ENCODE measurements at regions not wholly inside any gene's neighbourhood (a gene's known extent, or its start where the extent isn't known, plus 50 kb on each side); places are given as distances from the start of the nearest gene placed in this dataset.

GRCh38 chr18:56146565-56146964 lies 491.8 kb downstream of the TXNL1 start:
- H3K4me1 ChIP-seq (replicated peaks in 1 of 4; ENCODE audit: control insufficient read depth in 3 of 4, insufficient read depth in 4 of 4, low read length in 3 of 4), result 0 out of 7 replicates have a peak, but pooled peaks cover 0 to 3% (median 0%) of the 10 kb centered on the region in 4 experiments
- no peak overlapping the region for H3K4me3 ChIP-seq (ENCODE audit: extremely low read depth in 1 of 4, insufficient read depth in 2 of 4, low read depth in 3 of 4, low read length in 4 of 4)
- DNase-seq (ENCODE audit: low read depth in 1 of 2, low spot score in 2 of 2), result no peak
- H3K23me2 ChIP-seq (ENCODE audit: low read depth, low read length), result no peaks in the 10 kb centered on the region
- CTCF ChIA-PET (ENCODE audit: partially characterized antibody), result interaction anchor here (1.0 to 1.4 kb wide), 3 partner anchors 13 to 154 kb away, joined by 3 read pairs; no protein-coding TSS in a partner anchor
- WGBS, 2 experiments (ENCODE audit: extremely low coverage in 1 of 2, insufficient coverage in 1 of 2, insufficient read length in 1 of 2, insufficient replicate concordance in 2 of 2, low coverage in 1 of 2, low lambda C conversion rate in 2 of 2, missing lambda C conversion rate in 1 of 2), result 96% methylated on average over 1 of the region's 1 CpG; no CpG with 5 or more reads in 1 of the 2 experiments
- no peaks in the 10 kb centered on the region for H3K9me3 ChIP-seq (ENCODE audit: insufficient read depth in 2 of 2, low read depth in 1 of 2, low read length in 1 of 2)
- H3K56ac ChIP-seq (replicated peaks; ENCODE audit: insufficient read length, low read depth, low read length), result no peak overlapping the region
- no peak for FAIRE-seq
- POLR2A ChIA-PET (ENCODE audit: partially characterized antibody), result no interaction called here
- no peaks in the 10 kb centered on the region for H3K27me3 ChIP-seq (replicated peaks in 1 of 4; ENCODE audit: control insufficient read depth in 3 of 4, extremely low read depth in 1 of 4, insufficient read depth in 3 of 4, low read length in 3 of 4)
- H3K4ac ChIP-seq (replicated peaks; ENCODE audit: insufficient read length, low read depth, low read length), result no peak overlapping the region
- no peaks in the 10 kb centered on the region for H4K20me1 ChIP-seq (replicated peaks in 1 of 2; ENCODE audit: control insufficient read depth in 1 of 2, insufficient read depth in 2 of 2, low read length in 2 of 2)
- H3K14ac ChIP-seq (ENCODE audit: insufficient read length), result no peak overlapping the region
- no peak overlapping the region for H2BK120ac ChIP-seq (replicated peaks; ENCODE audit: low read depth, low read length)
- no peak overlapping the region for H4K8ac ChIP-seq (ENCODE audit: extremely low read depth, insufficient read depth, low read length)
- H3K23ac ChIP-seq (ENCODE audit: insufficient read length), result no peak overlapping the region
- no peak overlapping the region for H3K4me2 ChIP-seq (ENCODE audit: insufficient read depth in 1 of 2, low read depth in 2 of 2, low read length in 2 of 2)
- TF ChIP-seq CREB1 (IDR thresholded peaks at IDR 0.05), result no peak
- no peak for TF ChIP-seq ATF3 (IDR thresholded peaks at IDR 0.05; ENCODE audit: insufficient read depth, low read depth, low read length)
- no peak for TF ChIP-seq GABPA (IDR thresholded peaks at IDR 0.05; ENCODE audit: borderline replicate concordance, insufficient read depth, low read length)
- no peak for TF ChIP-seq EZH2 (IDR thresholded peaks at IDR 0.05; ENCODE audit: low read depth, low read length, severe bottlenecking)
- TF ChIP-seq PHF8 (conservative IDR thresholded peaks at IDR 0.05; ENCODE audit: low read depth, low read length), result no peak
- TF ChIP-seq USF2 (IDR thresholded peaks at IDR 0.05; ENCODE audit: low read length), result no peak
- no peak for TF ChIP-seq CTBP2 (IDR thresholded peaks at IDR 0.05; ENCODE audit: borderline replicate concordance, insufficient read depth, insufficient read length, low read length)
- TF ChIP-seq TCF12 (IDR thresholded peaks at IDR 0.05; ENCODE audit: low read depth, low read length), result no peak
- TF ChIP-seq NRF1 (IDR thresholded peaks at IDR 0.05; ENCODE audit: low read depth, low read length), result no peak
- no peak for TF ChIP-seq SP2 (IDR thresholded peaks at IDR 0.05; ENCODE audit: low read length)
- no peak for TF ChIP-seq KDM1A (IDR thresholded peaks at IDR 0.05; ENCODE audit: borderline replicate concordance, low read length)
- TF ChIP-seq CEBPB (IDR thresholded peaks at IDR 0.05; ENCODE audit: low read depth, low read length), result no peak
- TF ChIP-seq SIN3A (conservative IDR thresholded peaks at IDR 0.05 in 1 of 2, IDR thresholded peaks at IDR 0.05 in 1 of 2; ENCODE audit: low read depth in 1 of 2, low read length in 2 of 2), result no peak
- H4K5ac ChIP-seq (ENCODE audit: insufficient read length, low read depth, low read length), result no peak overlapping the region
- no peak overlapping the region for H2AK5ac ChIP-seq (ENCODE audit: low read depth, low read length)
- H2BK12ac ChIP-seq (ENCODE audit: low read depth, low read length), result no peak overlapping the region
- H2BK15ac ChIP-seq (ENCODE audit: low read length), result no peak overlapping the region
- H3K27ac ChIP-seq (ENCODE audit: low read depth, low read length), result no peak overlapping the region
- H2BK5ac ChIP-seq (ENCODE audit: low read depth, low read length), result no peak overlapping the region
- no peak overlapping the region for H3K9ac ChIP-seq (replicated peaks in 1 of 4; ENCODE audit: extremely low read depth in 1 of 4, low read depth in 3 of 4, low read length in 3 of 4)
- no peak overlapping the region for H2BK20ac ChIP-seq (ENCODE audit: low read length)
- H3K18ac ChIP-seq (ENCODE audit: extremely low read depth, low read length), result no peak overlapping the region
- no peaks in the 10 kb centered on the region for H3K36me3 ChIP-seq (ENCODE audit: control insufficient read depth in 2 of 4, insufficient read depth in 4 of 4, low read length in 3 of 4)
- H2AFZ ChIP-seq (ENCODE audit: low read length), result no peak overlapping the region
- H3K79me1 ChIP-seq (ENCODE audit: low read depth, low read length), result no peaks in the 10 kb centered on the region
- H4K91ac ChIP-seq (replicated peaks; ENCODE audit: insufficient read length, low read length), result no peak overlapping the region
- H3K79me2 ChIP-seq (ENCODE audit: control insufficient read depth in 1 of 2, insufficient read depth in 2 of 2, low read length in 2 of 2), result no peaks in the 10 kb centered on the region

Measured in H1 (cell line).